Caki2 (cell line): ENCODE measurements at regions not wholly inside any gene's neighbourhood (a gene's known extent, or its start where the extent isn't known, plus 50 kb on each side); places are given as distances from the start of the nearest gene placed in this dataset.

Experiments
- DNase-seq: peaks from one replicate; pipeline ENCODE4 v3.0.0-alpha.2; 2015; ENCODE audit warnings: low read depth
- in situ Hi-C: cut with HindIII; loops from 2 replicates; pipeline ENCODE4 v1.10.0; 2016; ENCODE audit warnings: low sequenced_read_pairs, low pct_unique_long_range_greater_than_20kb, mixed read lengths

DNA sequence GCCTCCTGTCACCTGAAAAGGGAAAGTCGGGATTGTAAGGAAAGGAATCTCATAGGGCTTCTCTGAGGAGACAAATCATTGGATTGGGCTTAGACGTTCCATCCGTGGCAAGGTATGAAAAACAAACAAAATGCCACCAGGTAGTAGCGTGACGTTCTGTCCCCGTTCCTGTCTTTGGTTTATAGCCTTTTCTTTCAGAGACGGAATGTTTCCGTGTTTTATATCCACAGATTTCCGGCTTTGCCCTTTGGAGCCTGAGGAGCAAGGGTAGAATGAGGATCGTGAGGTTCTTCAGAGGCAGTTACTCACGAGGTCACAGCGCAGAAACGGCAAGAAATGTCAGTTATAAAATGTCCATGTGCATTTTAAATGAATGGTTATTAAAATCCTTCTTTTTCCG is 118.3 kb downstream of the TMEM18 start:
- in situ Hi-C loops, result no loop called here
- no peak for DNase-seq

- in situ Hi-C loops, result no loop called here
- no peak for DNase-seq
Observed at GRCh38 chr2:558302-558642, 118.9 kb downstream of the TMEM18 start.

- DNase-seq, result no peak
- in situ Hi-C loops, result no loop called here
Observed at GRCh38 chr2:557635-558301, 119.4 kb downstream of the TMEM18 start.

- no peak for DNase-seq
- in situ Hi-C loops, result no loop called here
Observed at GRCh38 chr2:556485-556884, 120.7 kb downstream of the TMEM18 start.

DNA sequence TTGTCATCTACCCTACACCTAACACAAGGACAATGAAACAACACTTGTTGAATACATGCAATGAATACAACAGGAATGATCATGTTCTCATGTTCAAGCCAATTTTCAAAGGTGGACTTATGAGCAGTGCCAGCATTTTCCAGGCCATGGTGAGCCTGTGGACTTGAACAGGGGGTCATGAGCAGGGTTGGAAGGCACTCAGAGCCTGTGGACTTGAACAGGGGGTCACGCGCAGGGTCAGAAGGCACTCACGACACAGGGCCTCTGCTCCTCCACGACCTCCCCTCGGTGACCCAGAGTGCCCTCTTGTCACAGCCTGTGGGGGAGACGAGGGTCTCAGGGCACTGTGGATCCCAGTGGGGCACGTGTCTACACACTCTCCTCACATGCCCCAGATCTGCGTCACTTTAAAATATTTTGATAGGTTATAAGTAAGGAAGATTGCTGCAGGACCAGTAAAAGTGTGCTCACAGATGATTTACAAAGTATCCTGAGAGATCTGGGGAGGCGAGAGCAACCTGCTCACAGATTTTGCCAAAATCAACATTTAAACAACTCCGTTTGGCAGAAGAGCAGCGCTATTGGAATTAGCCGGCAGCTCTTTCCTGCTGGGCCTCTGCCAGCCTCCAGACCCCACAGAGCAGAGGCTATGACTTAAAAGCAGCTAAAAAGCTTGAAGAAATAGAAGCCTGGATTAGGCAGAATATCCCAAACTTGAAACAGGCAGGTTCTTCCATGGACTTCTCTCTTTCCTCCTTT is 121.9 kb downstream of the TMEM18 start:
- in situ Hi-C loops, result no loop called here
- no peak for DNase-seq

DNA sequence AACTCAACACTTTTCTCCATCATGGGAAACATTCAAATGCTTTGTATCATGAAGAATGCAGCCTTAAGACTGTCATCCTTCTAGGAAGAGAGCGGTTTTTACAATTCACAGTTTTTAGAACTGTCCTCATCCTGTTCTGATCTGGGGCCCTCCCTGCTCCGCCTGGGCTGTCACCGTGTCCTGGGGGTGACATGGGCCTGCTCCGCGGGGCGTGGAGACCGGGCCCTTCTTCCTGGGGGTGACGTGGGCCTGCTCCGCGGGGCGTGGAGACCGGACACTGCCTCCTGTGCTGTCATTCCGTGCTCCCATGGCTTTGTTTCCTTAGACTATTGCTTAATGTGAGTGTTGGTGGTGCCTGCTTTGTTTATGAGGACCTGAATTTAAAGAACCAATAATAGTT is 122.8 kb downstream of the TMEM18 start:
- in situ Hi-C loops, result no loop called here
- peak; percentile 58 for DNase-seq

DNA sequence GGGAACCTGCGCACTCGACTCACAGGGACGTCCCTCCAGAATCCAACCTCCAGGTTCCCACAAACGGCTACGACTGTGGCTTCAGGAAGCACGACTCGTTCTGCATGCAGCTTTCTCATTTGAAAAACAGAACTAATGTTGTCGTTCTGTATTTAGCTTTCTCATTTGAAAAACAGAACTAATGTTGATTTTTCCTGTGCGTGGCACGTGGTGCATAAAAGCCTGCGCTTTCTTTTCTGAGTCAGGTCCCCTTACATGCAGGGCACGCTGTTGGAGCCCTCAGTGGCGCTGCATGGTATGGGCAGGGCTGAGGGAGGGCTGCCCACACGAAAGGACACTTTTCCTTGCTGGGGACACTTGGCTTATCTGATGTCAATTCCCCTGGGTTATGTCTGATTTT is 124.3 kb downstream of the TMEM18 start:
- DNase-seq, result no peak
- in situ Hi-C loops, result no loop called here

DNA sequence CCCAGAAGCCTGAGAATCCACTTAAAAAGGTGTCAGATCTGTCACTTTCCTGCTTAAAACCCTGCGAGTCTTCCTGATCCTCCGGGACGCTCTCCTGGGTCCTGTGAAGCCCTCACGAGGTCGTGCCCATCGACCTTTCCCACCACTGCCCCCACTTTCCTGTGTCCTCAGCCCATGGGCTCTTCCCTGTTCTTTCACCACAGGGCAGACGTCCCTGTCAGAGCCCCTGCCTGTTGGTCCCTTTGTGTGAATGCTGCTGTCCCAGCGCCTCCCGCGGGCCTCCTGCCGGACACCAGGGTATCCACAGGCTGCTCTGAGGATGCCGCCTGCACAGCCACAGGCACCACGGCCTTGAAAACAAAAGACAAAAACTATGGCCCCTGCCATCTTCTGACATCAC is 125.6 kb downstream of the TMEM18 start:
- in situ Hi-C loops, result no loop called here
- no peak for DNase-seq

GRCh38 chr2:550860-551567 is 126.2 kb downstream of the TMEM18 start:
- in situ Hi-C loops, result no loop called here
- no peak for DNase-seq

DNA sequence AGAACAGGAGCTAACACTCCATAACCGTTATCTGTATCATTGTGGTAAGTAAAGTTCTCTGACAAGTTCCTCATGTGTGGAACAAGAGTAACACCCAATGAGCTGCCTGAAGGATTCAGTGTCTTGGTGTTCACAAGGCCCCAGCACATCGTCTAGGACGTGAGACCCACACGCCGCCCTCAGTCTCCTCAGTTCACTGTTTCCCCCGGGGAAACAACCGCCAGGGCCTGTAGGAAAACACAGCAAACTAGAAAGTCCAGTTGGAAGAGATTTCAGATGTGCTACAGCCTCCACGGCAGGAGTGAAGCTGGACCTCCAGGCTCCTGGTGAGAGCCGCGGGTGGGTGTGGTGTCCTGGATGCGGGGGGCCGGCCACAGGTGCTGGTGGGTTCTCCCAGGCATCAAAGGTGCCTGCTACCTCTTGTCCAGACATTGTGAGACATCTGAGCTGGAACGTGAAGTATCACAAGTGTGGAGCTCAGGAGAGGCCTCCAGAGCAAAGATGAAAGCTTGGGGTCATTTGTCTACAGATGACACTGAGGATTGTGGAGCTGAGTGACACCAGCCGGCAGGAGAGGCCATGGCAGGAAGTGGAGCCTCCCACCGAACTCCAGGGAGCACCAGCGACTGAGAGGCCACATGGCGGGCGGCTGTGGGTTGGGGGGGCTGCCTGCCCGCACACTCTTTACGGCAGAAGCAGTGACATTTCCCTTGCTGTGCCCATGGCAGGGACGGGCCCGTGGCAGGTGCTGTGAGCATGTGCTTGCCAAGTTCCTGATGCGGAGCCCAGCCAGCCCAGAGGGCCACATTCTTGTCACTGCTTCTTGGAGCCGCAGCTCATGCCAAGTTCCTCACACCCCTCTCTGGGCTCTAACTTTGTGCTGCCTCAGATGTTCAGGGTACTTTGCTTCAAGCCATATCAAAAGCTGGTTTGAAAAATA is 131.2 kb downstream of the TMEM18 start:
- no peak for DNase-seq
- in situ Hi-C loops, result no loop called here

DNA sequence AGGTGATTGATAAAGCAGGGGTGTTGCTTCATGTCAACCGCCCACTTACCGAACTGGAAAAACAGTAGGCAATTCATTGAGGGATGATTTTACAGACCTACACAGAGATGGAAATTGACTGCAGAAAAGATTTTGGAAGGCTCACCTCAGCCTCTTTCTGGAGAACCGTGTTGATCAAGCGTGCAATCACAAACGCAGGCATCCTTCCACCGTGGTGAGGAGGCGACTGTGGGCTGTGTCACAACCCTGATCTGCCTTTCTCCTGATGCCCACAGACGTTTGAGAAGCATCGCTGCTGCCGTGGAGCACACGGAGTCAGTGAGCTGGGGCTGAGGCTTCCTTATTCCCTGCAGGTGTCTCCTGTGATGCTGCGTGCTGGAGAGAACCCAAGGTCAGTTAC is 132.0 kb downstream of the TMEM18 start:
- in situ Hi-C loops, result no loop called here
- no peak for DNase-seq

DNA sequence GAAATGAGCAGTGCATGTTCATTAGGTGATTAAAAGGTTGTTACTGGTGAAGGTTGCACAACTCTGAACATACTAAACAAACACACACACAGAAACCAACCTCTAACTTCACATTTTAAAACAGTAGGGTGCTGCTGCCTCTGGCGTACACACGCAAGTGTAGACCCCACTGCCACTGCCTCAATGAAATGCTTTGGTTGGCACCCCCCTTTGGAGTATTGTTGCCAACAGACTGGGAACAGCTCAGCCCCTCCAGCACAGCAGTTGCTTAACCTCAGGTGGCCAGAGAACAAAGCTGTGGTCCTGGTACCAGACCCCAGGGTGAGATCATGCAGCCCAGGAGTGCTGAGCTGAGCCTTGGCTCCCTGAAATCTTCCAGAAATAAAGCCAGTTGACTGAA is 138.6 kb downstream of the TMEM18 start:
- no peak for DNase-seq
- in situ Hi-C loops, result no loop called here

DNA sequence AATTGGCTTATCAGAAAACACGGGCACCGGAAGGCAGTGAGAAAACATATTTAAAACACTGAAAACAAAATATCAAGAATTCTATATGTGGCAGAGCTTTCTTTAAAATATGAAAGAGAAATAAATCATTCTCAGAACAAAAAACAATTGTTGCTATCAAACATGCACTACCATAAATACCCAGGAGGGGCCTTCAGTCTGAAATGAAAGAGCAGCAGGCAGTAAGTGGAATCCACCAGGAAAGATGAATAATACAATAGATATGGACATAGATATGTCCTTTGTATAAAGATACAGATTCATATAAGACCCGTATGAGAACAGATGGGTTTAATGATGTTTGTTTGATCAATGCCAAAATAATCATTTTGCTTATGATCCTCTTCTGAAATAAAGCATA is 142.0 kb downstream of the TMEM18 start:
- DNase-seq, result no peak
- in situ Hi-C loops, result no loop called here

DNA sequence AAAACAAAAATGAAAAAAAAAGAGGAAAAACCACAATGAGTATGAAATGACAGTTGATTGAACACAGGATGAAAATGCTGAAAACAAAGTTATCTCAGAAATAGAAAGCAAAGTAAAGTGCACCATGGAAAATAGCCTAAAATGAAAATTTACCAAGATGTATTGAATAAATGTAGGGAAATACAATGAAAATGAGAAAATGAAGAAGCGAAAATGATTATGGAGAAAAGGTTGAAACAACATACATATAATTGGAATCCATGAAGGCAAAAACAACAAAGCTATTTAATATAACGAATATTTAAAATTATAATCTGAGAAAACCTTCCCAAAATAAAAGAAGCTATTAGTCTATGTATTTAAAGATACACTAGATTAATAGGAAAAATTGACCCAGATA is 147.4 kb downstream of the TMEM18 start:
- in situ Hi-C loops, result no loop called here
- no peak for DNase-seq

DNA sequence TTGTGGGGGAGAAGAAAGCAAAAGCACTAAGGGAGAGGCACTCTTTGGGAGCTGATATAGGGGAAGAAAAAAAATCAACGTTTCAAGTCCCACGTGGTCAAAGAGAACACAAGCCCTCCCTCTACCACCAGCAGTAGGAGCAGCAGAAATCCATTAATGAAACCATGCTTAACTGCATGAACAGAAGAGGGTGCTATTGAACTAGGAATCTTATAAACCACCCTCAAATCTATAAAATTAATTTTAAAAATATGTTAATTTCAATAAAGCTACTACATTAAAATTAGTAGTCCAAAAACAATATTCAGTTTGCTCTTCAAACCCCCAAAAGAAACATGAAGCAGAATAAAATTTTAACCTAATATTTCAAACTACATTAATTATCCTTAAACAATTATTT is 147.8 kb downstream of the TMEM18 start:
- peak; percentile 53 for DNase-seq
- in situ Hi-C loops, result no loop called here

- in situ Hi-C loops, result no loop called here
- DNase-seq, result no peak
Observed at GRCh38 chr2:527581-527980, 149.6 kb downstream of the TMEM18 start.

- in situ Hi-C loops, result no loop called here
Observed at GRCh38 chr2:526918-527317, 150.3 kb downstream of the TMEM18 start.

GRCh38 chr2:525611-526010 is 151.6 kb downstream of the TMEM18 start:
- in situ Hi-C loops, result no loop called here
- no peak for DNase-seq

More at GRCh38 chr2:526918-527317, 150.3 kb downstream of the TMEM18 start:
- no peak for DNase-seq

DNA sequence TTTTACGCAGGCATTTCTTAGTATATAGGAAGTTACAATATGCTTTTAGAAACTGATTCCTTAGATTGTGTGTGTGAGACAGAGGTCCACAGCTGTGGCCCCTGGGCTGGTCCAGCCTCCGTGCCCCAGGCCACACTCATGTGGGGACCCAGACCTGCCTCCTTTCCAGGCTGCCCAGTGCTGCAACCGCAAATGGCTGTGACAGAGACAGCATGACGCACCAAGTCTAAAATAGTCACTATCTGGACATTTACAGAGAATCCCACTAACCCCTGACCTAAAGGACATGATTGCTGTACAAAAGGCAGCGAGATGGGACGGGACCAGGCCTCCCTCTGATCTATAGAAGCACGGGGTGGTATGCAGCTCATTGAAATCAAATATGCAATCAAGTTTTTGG is 152.2 kb downstream of the TMEM18 start:
- in situ Hi-C loops, result no loop called here
- no peak for DNase-seq
